ENCODE measurements at regions not wholly inside any gene's neighbourhood (a gene's known extent, or its start where the extent isn't known, plus 50 kb on each side); places are given as distances from the start of the nearest gene placed in this dataset.

GRCh38 chr4:106671716-106672115 is 303.1 kb upstream of the GIMD1 start:
- H3K27me3 ChIP-seq (replicated peaks in 1 of 2; ENCODE audit: control insufficient read depth in 2 of 2, insufficient read depth in 2 of 2, low read length in 1 of 2), result no peaks in the 10 kb centered on the region
- no peaks in the 10 kb centered on the region for H4K20me1 ChIP-seq (ENCODE audit: control insufficient read depth, insufficient read depth)
- intact Hi-C loops (cut with micrococcal nuclease; ENCODE audit: unreplicated experiment), result no loop called here
- H3K9ac ChIP-seq (ENCODE audit: control insufficient read depth, insufficient read depth, low read length), result no peak overlapping the region
- no peaks in the 10 kb centered on the region for H3K79me2 ChIP-seq (ENCODE audit: control insufficient read depth, insufficient read depth, low read length)
- ChIA-PET POLR2A (no interaction called here), RAD21 (ENCODE audit: unreplicated experiment) (no interaction called here), SMC1A (ENCODE audit: uncharacterized antibody, unreplicated experiment) (no interaction called here), CTCF (no interaction called here)
- FAIRE-seq (no peak), DNase-seq (ENCODE audit: low read depth, low spot score) (no peak), ATAC-seq (no peak)
- no peak overlapping the region for H3K4me3 ChIP-seq
- no peak for TF ChIP-seq KAT2A (conservative IDR thresholded peaks at IDR 0.05; ENCODE audit: control insufficient read depth, low read depth, low read length)
- no peak for TF ChIP-seq SIX5 (IDR thresholded peaks at IDR 0.05; ENCODE audit: low read depth, low read length, severe bottlenecking)
- TF ChIP-seq POLR2AphosphoS2 (IDR thresholded peaks at IDR 0.05; ENCODE audit: low read depth, low read length), result no peak
- TF ChIP-seq ZNF622 (IDR thresholded peaks at IDR 0.05), result no peak
- TF ChIP-seq CHD2 (IDR thresholded peaks at IDR 0.05; ENCODE audit: borderline replicate concordance, low read depth, low read length), result no peak
- no peak for TF ChIP-seq DPF2 (IDR thresholded peaks at IDR 0.05)
- TF ChIP-seq MTA2 (IDR thresholded peaks at IDR 0.05; ENCODE audit: low read depth), result no peak
- TF ChIP-seq ZBTB40 (IDR thresholded peaks at IDR 0.05; ENCODE audit: borderline replicate concordance), result no peak
- TF ChIP-seq, protein P1, sequence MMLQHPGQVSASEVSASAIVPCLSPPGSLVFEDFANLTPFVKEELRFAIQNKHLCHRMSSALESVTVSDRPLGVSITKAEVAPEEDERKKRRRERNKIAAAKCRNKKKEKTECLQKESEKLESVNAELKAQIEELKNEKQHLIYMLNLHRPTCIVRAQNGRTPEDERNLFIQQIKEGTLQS (IDR thresholded peaks at IDR 0.05; ENCODE audit: borderline replicate concordance, extremely low read depth, low read depth, low read length), result no peak
- TF ChIP-seq, protein P2, sequence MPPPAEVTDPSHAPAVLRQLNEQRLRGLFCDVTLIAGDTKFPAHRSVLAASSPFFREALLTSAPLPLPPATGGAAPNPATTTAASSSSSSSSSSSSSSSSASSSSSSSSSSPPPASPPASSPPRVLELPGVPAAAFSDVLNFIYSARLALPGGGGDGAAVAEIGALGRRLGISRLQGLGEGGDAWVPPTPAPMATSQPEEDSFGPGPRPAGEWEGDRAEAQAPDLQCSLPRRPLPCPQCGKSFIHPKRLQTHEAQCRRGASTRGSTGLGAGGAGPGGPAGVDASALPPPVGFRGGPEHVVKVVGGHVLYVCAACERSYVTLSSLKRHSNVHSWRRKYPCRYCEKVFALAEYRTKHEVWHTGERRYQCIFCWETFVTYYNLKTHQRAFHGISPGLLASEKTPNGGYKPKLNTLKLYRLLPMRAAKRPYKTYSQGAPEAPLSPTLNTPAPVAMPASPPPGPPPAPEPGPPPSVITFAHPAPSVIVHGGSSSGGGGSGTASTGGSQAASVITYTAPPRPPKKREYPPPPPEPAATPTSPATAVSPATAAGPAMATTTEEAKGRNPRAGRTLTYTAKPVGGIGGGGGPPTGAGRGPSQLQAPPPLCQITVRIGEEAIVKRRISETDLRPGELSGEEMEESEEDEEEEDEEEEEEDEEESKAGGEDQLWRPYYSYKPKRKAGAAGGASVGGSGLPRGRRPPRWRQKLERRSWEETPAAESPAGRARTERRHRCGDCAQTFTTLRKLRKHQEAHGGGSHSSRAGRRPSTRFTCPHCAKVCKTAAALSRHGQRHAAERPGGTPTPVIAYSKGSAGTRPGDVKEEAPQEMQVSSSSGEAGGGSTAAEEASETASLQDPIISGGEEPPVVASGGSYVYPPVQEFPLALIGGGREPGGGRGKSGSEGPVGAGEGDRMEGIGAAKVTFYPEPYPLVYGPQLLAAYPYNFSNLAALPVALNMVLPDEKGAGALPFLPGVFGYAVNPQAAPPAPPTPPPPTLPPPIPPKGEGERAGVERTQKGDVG (CRISPR knock-in tag; IDR thresholded peaks at IDR 0.05), result no peak
- no peak for TF ChIP-seq USF2 (IDR thresholded peaks at IDR 0.05; ENCODE audit: borderline replicate concordance, low read depth, low read length)
- TF ChIP-seq NR2C2 (IDR thresholded peaks at IDR 0.05; ENCODE audit: borderline replicate concordance, control insufficient read depth, insufficient read length, low read depth), result no peak
- no peak for TF ChIP-seq ZNF274 (IDR thresholded peaks at IDR 0.05; ENCODE audit: insufficient read depth, insufficient read length)
- no peak for TF ChIP-seq BCL11A (IDR thresholded peaks at IDR 0.05; ENCODE audit: low read depth, low read length)
- TF ChIP-seq MTA3 (IDR thresholded peaks at IDR 0.05; ENCODE audit: borderline replicate concordance, low read length), result no peak
- no peak for TF ChIP-seq IKZF2 (IDR thresholded peaks at IDR 0.05)
- 0% methylated on average over 1 of the region's 1 CpG for WGBS (ENCODE audit: insufficient coverage, insufficient replicate concordance, low lambda C conversion rate, missing lambda C conversion rate)
- BruUV-seq (replicated peaks), result no TSS peak
- no peaks in the 10 kb centered on the region for H3K4me1 ChIP-seq (ENCODE audit: control insufficient read depth, insufficient read depth, low read length)
- no peaks in the 10 kb centered on the region for H3K36me3 ChIP-seq (ENCODE audit: control insufficient read depth in 2 of 2, insufficient read depth in 2 of 2, low read length in 1 of 2)
- H3K9me3 ChIP-seq (replicated peaks; ENCODE audit: control insufficient read depth, insufficient read depth, low read length), result no peaks in the 10 kb centered on the region
- H3K4me2 ChIP-seq (ENCODE audit: control insufficient read depth, insufficient read depth), result no peak overlapping the region
- H2AFZ ChIP-seq (ENCODE audit: control insufficient read depth, low read depth, low read length), result no peak overlapping the region
- in situ Hi-C loops (cut with MboI), result no loop called here
- H3K27ac ChIP-seq (ENCODE audit: control insufficient read depth, insufficient read depth), result no peak overlapping the region
